ENCODE measurements at regions not wholly inside any gene's neighbourhood (a gene's known extent, or its start where the extent isn't known, plus 50 kb on each side); places are given as distances from the start of the nearest gene placed in this dataset.
"Not testable (repeated sequence)": the region's sequence is repeated elsewhere in the genome, so short reads cannot be mapped to it uniquely, and the experiment has no call there.

DNA sequence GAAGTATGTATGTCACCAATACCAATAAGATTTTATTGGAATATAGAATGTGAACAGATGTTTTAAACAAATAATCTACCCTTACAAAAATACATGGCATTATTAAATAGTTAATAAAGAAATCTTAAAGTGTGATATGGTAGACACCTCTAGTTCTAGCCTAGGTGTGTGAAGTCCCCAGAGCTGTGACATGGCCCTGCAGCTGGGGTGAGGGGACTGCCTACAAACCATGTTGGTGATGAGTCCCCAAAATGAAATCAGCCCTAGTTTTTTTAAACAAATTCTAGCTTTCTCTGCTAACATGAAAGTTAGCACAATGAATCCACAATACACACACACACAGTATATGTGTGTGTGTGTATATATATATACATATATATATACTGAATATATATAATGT lies 195.1 kb upstream of the RPS23 start:
- DNase-seq (ENCODE audit: insufficient read length, low spot score) (no peak), FAIRE-seq (no peak)
- no peak for TF ChIP-seq POLR2AphosphoS5 (IDR thresholded peaks at IDR 0.05; ENCODE audit: low read depth, low read length)
- no peak for TF ChIP-seq POLR2A (IDR thresholded peaks at IDR 0.05; ENCODE audit: low read depth, low read length)
- no peak for TF ChIP-seq POU2F2 (IDR thresholded peaks at IDR 0.05; ENCODE audit: low read depth, low read length)
- no peak for TF ChIP-seq SPI1 (IDR thresholded peaks at IDR 0.05; ENCODE audit: low read depth, low read length)
- no peak for TF ChIP-seq TAF1 (IDR thresholded peaks at IDR 0.05; ENCODE audit: low read depth, low read length)
- TF ChIP-seq PAX5 (IDR thresholded peaks at IDR 0.05; ENCODE audit: insufficient read depth, low read length, severe bottlenecking), result no peak

DNA sequence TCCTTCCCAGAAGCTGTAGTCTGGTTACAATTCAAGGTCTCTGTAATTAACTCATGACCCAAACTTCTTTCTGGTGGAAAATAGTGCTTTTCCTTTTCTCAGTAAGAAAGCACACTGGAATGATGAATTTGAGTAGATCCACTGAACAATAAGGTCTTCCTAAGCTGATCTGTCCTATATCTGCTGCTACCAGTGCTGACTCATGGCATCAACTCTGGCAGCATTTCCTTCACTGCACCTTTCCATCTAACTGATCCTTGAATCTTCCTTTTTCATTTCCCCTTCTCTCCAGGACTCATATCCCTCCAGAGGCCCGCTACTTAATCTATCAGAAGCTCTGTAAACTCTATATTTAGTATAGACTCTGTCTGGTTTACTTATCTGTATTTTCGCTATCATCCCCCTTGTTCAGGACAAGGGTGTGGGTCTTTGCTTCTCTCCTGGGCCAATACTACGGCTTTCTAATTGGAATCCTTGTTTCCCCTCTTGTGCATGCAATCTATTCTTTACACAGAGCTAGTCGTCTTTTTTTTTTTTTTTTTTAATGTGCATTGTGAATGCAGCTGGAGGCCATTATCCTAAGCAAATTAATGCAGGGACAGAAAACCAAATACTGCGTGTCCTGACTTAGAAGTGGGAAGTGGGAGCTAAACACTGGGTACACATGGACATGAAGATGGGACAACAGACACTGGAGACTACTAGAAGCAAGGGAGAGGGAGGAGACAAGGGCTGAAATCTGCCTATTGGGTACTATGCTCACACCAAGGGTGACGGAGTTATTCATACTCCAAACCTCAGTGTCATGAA lies 192.2 kb upstream of the RPS23 start:
- FAIRE-seq, result no peak
- DNase-seq (ENCODE audit: insufficient read length, low spot score), result no peak
- no peak for TF ChIP-seq PAX5 (IDR thresholded peaks at IDR 0.05; ENCODE audit: insufficient read depth, low read length, severe bottlenecking)
- TF ChIP-seq POLR2AphosphoS5 (IDR thresholded peaks at IDR 0.05; ENCODE audit: low read depth, low read length), result no peak
- no peak for TF ChIP-seq POU2F2 (IDR thresholded peaks at IDR 0.05; ENCODE audit: low read depth, low read length)
- TF ChIP-seq TAF1 (IDR thresholded peaks at IDR 0.05; ENCODE audit: low read depth, low read length), result no peak
- no peak for TF ChIP-seq SPI1 (IDR thresholded peaks at IDR 0.05; ENCODE audit: low read depth, low read length)
- no peak for TF ChIP-seq POLR2A (IDR thresholded peaks at IDR 0.05; ENCODE audit: low read depth, low read length)

DNA sequence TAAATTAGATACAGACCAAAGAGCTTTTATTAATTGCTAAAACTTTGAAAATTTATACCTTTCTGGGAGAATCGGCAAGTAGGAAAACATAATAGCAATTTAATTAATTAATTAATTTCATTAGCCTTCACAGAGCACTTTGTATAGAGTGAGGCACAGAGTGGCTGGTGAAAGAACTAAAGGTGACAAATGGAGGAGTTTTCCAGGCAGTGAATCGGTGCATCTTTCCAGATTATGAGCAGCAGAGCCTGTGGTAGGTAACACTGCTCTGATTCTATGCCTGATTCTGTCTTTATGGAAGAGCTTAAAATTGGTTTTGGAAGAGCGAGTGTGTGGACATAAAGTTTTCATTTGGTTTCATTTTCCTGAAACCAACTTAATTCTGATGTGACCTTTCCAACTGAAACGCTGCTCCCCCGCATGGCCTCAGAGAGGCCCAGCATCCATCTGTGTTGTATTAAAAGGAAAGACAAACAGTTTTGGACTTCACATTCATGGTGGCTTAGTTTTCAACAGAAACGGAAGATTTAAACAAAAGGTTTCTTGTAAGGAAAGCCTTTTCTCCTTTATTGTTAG lies 188.9 kb upstream of the RPS23 start:
- no peak for FAIRE-seq
- DNase-seq (ENCODE audit: insufficient read length, low spot score), result no peak
- TF ChIP-seq PAX5 (IDR thresholded peaks at IDR 0.05; ENCODE audit: insufficient read depth, low read length, severe bottlenecking) (no peak), TAF1 (IDR thresholded peaks at IDR 0.05; ENCODE audit: low read depth, low read length) (no peak), POLR2AphosphoS5 (IDR thresholded peaks at IDR 0.05; ENCODE audit: low read depth, low read length) (no peak), POLR2A (IDR thresholded peaks at IDR 0.05; ENCODE audit: low read depth, low read length) (no peak), SPI1 (IDR thresholded peaks at IDR 0.05; ENCODE audit: low read depth, low read length) (no peak), POU2F2 (IDR thresholded peaks at IDR 0.05; ENCODE audit: low read depth, low read length) (no peak)

DNA sequence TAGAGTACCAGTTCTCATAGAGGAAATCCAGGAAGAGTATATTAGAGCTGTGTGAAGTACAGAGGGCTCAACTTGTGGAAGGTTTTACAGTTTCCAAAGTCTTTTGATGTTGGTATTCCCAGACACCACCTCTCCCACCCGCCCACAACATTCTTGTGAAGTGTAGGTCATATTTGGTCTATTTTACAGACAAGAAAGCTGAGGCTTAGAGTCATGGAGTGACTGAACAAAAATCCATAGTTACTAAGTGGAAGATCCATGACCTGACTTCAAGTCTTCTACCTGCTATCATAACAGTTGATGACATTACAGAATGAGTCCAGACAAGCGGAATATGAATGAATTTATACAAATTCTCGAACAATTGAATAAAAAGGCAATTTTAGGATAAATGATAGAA lies 187.1 kb upstream of the RPS23 start:
- FAIRE-seq, result no peak
- DNase-seq (ENCODE audit: insufficient read length, low spot score), result no peak
- TF ChIP-seq TAF1 (IDR thresholded peaks at IDR 0.05; ENCODE audit: low read depth, low read length) (no peak), PAX5 (IDR thresholded peaks at IDR 0.05; ENCODE audit: insufficient read depth, low read length, severe bottlenecking) (no peak), POU2F2 (IDR thresholded peaks at IDR 0.05; ENCODE audit: low read depth, low read length) (no peak), POLR2A (IDR thresholded peaks at IDR 0.05; ENCODE audit: low read depth, low read length) (no peak), POLR2AphosphoS5 (IDR thresholded peaks at IDR 0.05; ENCODE audit: low read depth, low read length) (no peak)

DNA sequence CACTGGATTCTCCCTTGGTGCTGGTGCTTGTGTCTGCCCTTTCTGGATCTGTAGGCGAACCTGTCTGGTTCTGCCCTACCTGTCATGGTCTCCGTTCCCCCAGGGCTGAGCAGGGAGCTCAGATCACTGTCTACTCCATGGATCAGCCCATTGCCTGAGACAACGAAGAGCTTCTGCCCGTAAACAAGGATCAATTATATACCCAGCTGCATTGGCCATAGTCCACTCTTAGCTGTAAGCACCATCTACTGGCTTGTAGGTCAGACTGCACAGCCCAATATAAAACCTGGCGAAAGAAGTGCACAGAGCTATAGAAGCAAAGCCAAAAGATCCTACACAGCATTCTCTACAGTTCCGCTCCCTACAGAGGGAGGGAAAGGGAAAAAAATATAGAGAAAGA lies 181.5 kb upstream of the RPS23 start:
- no peak for DNase-seq (ENCODE audit: insufficient read length, low spot score)
- TF ChIP-seq TAF1 (IDR thresholded peaks at IDR 0.05; ENCODE audit: low read depth, low read length), result no peak
- TF ChIP-seq PAX5 (IDR thresholded peaks at IDR 0.05; ENCODE audit: insufficient read depth, low read length, severe bottlenecking), result no peak
- TF ChIP-seq POLR2A (IDR thresholded peaks at IDR 0.05; ENCODE audit: low read depth, low read length), result no peak
- no peak for TF ChIP-seq POLR2AphosphoS5 (IDR thresholded peaks at IDR 0.05; ENCODE audit: low read depth, low read length)
- no peak for TF ChIP-seq SPI1 (IDR thresholded peaks at IDR 0.05; ENCODE audit: low read depth, low read length)
- TF ChIP-seq POU2F2 (IDR thresholded peaks at IDR 0.05; ENCODE audit: low read depth, low read length), result no peak
- no peak for FAIRE-seq

DNA sequence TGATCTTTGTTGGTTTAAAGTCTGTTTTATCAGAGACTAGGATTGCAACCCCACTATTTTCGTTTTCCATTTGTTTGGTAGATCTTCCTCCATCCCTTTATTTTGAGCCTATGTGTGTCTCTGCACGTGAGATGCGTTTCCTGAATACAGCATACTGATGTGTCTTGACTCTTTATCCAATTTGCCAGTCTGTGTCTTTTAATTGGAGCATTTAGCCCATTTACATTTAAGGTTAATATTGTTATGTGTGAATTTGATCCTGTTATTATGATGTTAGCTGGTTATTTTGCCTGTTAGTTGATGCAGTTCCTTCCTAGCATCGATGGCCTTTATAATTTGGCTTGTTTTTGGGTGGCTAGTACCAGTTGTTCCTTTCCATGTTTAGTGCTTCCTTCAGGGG lies 177.2 kb upstream of the RPS23 start:
- FAIRE-seq; DNase-seq (ENCODE audit: insufficient read length, low spot score): not testable (repeated sequence)

DNA sequence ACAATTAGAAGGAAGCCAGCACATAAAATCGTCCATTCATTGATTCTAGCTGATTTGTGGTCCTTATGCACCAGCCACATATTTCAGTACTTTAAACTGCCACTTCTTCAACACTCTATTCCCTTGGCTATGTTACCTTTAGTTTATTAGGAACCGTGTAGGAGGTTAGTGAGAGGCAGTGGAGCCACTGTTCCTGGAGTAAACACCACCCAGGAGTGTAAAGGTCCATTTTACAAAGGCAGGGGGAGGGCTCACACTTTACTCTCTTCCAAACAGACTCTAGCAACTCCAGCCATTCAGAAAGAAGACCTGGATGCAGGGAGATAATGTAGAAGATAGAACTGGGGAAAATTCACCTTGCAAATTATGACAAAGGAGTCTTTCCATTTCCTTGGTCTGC lies 170.2 kb upstream of the RPS23 start:
- DNase-seq (ENCODE audit: insufficient read length, low spot score), result no peak
- no peak for TF ChIP-seq TAF1 (IDR thresholded peaks at IDR 0.05; ENCODE audit: low read depth, low read length)
- no peak for FAIRE-seq

DNA sequence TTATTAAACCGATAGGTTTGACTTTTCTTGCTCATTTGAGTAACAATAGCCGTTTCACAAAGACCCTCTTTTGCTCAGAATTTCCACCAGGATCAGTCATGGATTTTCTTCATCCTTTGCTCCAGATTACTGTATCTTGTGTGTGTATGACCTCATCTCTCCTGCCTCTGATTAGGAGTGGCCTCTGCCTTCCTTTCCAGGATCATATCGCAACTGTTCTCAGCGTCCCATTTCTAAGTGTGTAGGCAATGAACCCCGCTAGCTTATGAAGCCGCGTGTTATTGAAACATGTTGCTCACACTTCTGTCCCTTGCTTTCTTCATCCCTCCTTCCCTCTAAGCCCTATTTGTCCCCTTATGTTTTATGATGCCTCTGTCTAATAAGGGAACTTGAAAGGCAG lies 169.8 kb upstream of the RPS23 start:
- DNase-seq (ENCODE audit: insufficient read length, low spot score), result no peak
- no peak for FAIRE-seq

DNA sequence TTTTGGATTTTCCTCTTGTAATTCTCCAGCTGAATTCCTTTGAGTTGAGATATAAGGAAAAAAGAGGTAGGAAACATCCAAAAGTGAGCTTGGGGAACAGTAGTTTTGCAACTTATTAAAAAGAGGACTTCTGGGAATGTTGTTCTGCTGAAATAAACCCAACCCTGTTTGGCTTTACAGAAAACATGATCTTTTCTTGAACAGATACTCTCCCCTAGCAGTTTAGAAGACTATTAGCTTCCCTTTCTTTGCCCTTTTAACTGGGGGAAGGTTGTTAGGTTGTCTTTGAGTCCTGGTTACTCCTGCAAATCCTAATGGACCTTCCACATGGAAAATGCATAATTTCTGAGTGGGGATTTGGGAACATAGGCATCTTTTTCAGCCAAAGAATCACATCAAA lies 168.7 kb upstream of the RPS23 start:
- TF ChIP-seq POLR2AphosphoS5 (IDR thresholded peaks at IDR 0.05; ENCODE audit: low read depth, low read length), result no peak
- no peak for TF ChIP-seq POLR2A (IDR thresholded peaks at IDR 0.05; ENCODE audit: low read depth, low read length)
- TF ChIP-seq POU2F2 (IDR thresholded peaks at IDR 0.05; ENCODE audit: low read depth, low read length), result no peak
- TF ChIP-seq PAX5 (IDR thresholded peaks at IDR 0.05; ENCODE audit: insufficient read depth, low read length, severe bottlenecking), result no peak
- no peak for TF ChIP-seq SPI1 (IDR thresholded peaks at IDR 0.05; ENCODE audit: low read depth, low read length)
- FAIRE-seq (no peak), DNase-seq (ENCODE audit: insufficient read length, low spot score) (no peak)

More for the DNA sequence above, 169.8 kb upstream of the RPS23 start:
- no peak for TF ChIP-seq POLR2AphosphoS5 (IDR thresholded peaks at IDR 0.05; ENCODE audit: low read depth, low read length)
- no peak for TF ChIP-seq PAX5 (IDR thresholded peaks at IDR 0.05; ENCODE audit: insufficient read depth, low read length, severe bottlenecking)

DNA sequence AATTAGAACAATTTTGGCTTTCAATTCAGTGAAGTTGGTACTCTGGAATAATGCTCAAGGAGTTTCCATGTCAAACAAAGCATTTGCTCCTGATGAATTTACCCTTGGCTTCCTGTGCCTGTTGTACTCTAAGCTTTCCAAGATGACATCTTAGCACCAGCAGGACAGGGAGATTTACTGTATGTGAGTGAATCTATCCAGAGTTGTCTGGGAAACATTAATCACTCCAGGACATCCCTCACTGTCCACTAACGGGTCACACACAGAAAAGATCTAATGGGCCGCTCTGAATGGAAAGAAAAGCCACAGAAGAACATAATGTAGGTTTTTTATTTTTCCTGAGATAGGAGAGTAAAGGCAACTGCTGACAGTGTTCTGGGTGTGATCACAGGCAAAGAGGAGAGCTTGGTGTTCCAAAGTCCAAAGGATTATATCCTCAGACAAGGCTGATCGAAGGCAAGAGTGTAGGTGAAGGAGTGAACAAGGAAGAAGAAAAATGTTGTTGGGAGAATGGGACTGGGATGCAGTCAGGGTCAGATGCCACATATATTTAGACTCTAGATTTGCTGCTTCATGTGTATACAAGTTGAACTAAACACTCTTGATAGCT lies 167.7 kb upstream of the RPS23 start:
- TF ChIP-seq POLR2A (IDR thresholded peaks at IDR 0.05; ENCODE audit: low read depth, low read length) (no peak), PAX5 (IDR thresholded peaks at IDR 0.05; ENCODE audit: insufficient read depth, low read length, severe bottlenecking) (no peak), POU2F2 (IDR thresholded peaks at IDR 0.05; ENCODE audit: low read depth, low read length) (no peak), SPI1 (IDR thresholded peaks at IDR 0.05; ENCODE audit: low read depth, low read length) (no peak), POLR2AphosphoS5 (IDR thresholded peaks at IDR 0.05; ENCODE audit: low read depth, low read length) (no peak), TAF1 (IDR thresholded peaks at IDR 0.05; ENCODE audit: low read depth, low read length) (no peak)
- no peak for DNase-seq (ENCODE audit: insufficient read length, low spot score)
- no peak for FAIRE-seq
